Mesendoderm (in vitro differentiated cells): ENCODE measurements at regions not wholly inside any gene's neighbourhood (a gene's known extent, or its start where the extent isn't known, plus 50 kb on each side); places are given as distances from the start of the nearest gene placed in this dataset.

ENCODE experiments used
- DNase-seq: peaks from one replicate; pipeline ENCODE4 v3.0.0; 2013
- H2AK5ac ChIP-seq: 2 replicates; pipeline ENCODE4 v1.6.1; 2013; ENCODE audit warnings: low read length, inconsistent platforms
- H2BK120ac ChIP-seq: 2 replicates; pipeline ENCODE4 v1.6.1; 2013; ENCODE audit warnings: low read depth, mild to moderate bottlenecking, low read length, moderate library complexity, mixed read lengths
- H2BK15ac ChIP-seq: replicated peaks from 2 replicates; pipeline ENCODE4 v1.6.1; 2013; ENCODE audit warnings: low read depth, mild to moderate bottlenecking, moderate library complexity
- H2BK5ac ChIP-seq: 2 replicates; pipeline ENCODE4 v1.6.1; 2013; ENCODE audit warnings: low read length, inconsistent platforms
- H3K18ac ChIP-seq: 2 replicates; pipeline ENCODE4 v1.6.1; 2013; ENCODE audit warnings: mild to moderate bottlenecking, low read length, mixed read lengths
- H3K23ac ChIP-seq: one replicate; pipeline ENCODE4 v1.6.1; 2013; ENCODE audit warnings: low read length
- H3K27ac ChIP-seq: 2 replicates; pipeline ENCODE4 v1.5.1; 2013; ENCODE audit warnings: low read depth, mild to moderate bottlenecking, inconsistent platforms, low read length, moderate library complexity
- H3K27me3 ChIP-seq: 2 replicates; pipeline ENCODE4 v1.6.1; 2013; ENCODE audit warnings: low read length, control low read depth, mild to moderate bottlenecking, inconsistent platforms; ENCODE audit not compliant: insufficient read depth, poor library complexity
- H3K36me3 ChIP-seq: 2 replicates; pipeline ENCODE4 v1.6.1; 2013; ENCODE audit warnings: low read length, inconsistent platforms; ENCODE audit not compliant: control insufficient read depth, insufficient read depth
- H3K4ac ChIP-seq: one replicate; pipeline ENCODE4 v1.6.1; 2013; ENCODE audit warnings: low read depth, mild to moderate bottlenecking, low read length, moderate library complexity
- H3K4me1 ChIP-seq: 2 replicates; pipeline ENCODE4 v1.6.1; 2013; ENCODE audit warnings: low read depth, low read length, inconsistent platforms; ENCODE audit not compliant: control insufficient read depth
- H3K4me2 ChIP-seq: 2 replicates; pipeline ENCODE4 v1.6.1; 2013; ENCODE audit warnings: low read length
- H3K4me3 ChIP-seq: 2 replicates; pipeline ENCODE4 v1.5.1; 2013; ENCODE audit warnings: mild to moderate bottlenecking, low read length
- H3K56ac ChIP-seq: one replicate; pipeline ENCODE4 v1.6.1; 2013; ENCODE audit warnings: low read length
- H3K79me1 ChIP-seq: 2 replicates; pipeline ENCODE4 v1.6.1; 2013; ENCODE audit warnings: low read length, inconsistent platforms
- H3K79me2 ChIP-seq: 2 replicates; pipeline ENCODE4 v1.6.1; 2013; ENCODE audit warnings: mild to moderate bottlenecking, low read length; ENCODE audit not compliant: control insufficient read depth, insufficient read depth
- H3K9ac ChIP-seq: 2 replicates; pipeline ENCODE4 v1.6.1; 2013; ENCODE audit warnings: low read length, inconsistent platforms
- H4K5ac ChIP-seq: one replicate; pipeline ENCODE4 v1.6.1; 2013; ENCODE audit warnings: low read length
- H4K8ac ChIP-seq: one replicate; pipeline ENCODE4 v1.6.1; 2013; ENCODE audit warnings: low read depth, mild to moderate bottlenecking, control low read depth, low read length, moderate library complexity
- WGBS: extraction: QIAGEN DNeasy Blood & Tissue Kit; methylation state at CpG from one replicate; pipeline ENCODE4 v1.1.7; 2013; ENCODE audit warnings: low lambda C conversion rate, missing lambda C conversion rate; ENCODE audit not compliant: insufficient coverage; ENCODE audit errors: extremely low coverage; 5-methylcytosine and 5-hydroxymethylcytosine counted together

GRCh38 chr14:22699801-22700564 lies 55.8 kb upstream of the OR6J1 start:
- Histone ChIP-seq H4K8ac (no peak overlapping the region), H3K4me2 (no peak overlapping the region), H3K4ac (no peak overlapping the region), H3K36me3 (no peaks in the 10 kb centered on the region), H3K27ac (peak overlapping the region; percentile 53), H3K79me2 (no peaks in the 10 kb centered on the region), H3K79me1 (no peaks in the 10 kb centered on the region), H3K27me3 (no peaks in the 10 kb centered on the region), H3K4me3 (no peak overlapping the region), H3K18ac (no peak overlapping the region), H3K56ac (no peak overlapping the region), H3K9ac (no peak overlapping the region), H2BK15ac (no peak overlapping the region), H2BK5ac (no peak overlapping the region), H4K5ac (no peak overlapping the region), H3K23ac (no peak overlapping the region), H3K4me1 (peaks cover 1% of the 10 kb centered on the region), H2AK5ac (no peak overlapping the region), H2BK120ac (no peak overlapping the region)
- WGBS = no CpG with 5 or more reads among the region's 8 CpGs
- DNase-seq = peak; percentile 90

GRCh38 chr14:22713631-22713950 lies 52.9 kb upstream of the OXA1L start:
- Histone ChIP-seq H4K8ac (no peak overlapping the region), H2AK5ac (no peak overlapping the region), H3K36me3 (no peaks in the 10 kb centered on the region), H3K4me1 (no peaks in the 10 kb centered on the region), H3K18ac (peak overlapping the region; percentile 60), H3K27me3 (no peaks in the 10 kb centered on the region), H3K9ac (peak overlapping the region; percentile 5), H2BK15ac (peak overlapping the region; percentile 92), H3K4ac (no peak overlapping the region), H3K27ac (no peak overlapping the region), H2BK5ac (no peak overlapping the region), H3K79me1 (no peaks in the 10 kb centered on the region), H3K4me2 (no peak overlapping the region), H3K23ac (no peak overlapping the region), H2BK120ac (no peak overlapping the region), H3K79me2 (no peaks in the 10 kb centered on the region), H4K5ac (no peak overlapping the region), H3K4me3 (no peak overlapping the region), H3K56ac (peak overlapping the region; percentile 25)
- no peak for DNase-seq
- WGBS = no CpG with 5 or more reads among the region's 9 CpGs

- H4K8ac ChIP-seq = no peak overlapping the region
- H2AK5ac ChIP-seq = no peak overlapping the region
- H3K4me2 ChIP-seq = no peak overlapping the region
- no peaks in the 10 kb centered on the region for H3K36me3 ChIP-seq
- no peak overlapping the region for H2BK5ac ChIP-seq
- no peak overlapping the region for H2BK120ac ChIP-seq
- no peak overlapping the region for H3K4me3 ChIP-seq
- no peak overlapping the region for H3K56ac ChIP-seq
- DNase-seq = peak; percentile 11
- no peaks in the 10 kb centered on the region for H3K4me1 ChIP-seq
- no peak overlapping the region for H4K5ac ChIP-seq
- H3K27me3 ChIP-seq = no peaks in the 10 kb centered on the region
- no peaks in the 10 kb centered on the region for H3K79me2 ChIP-seq
- H2BK15ac ChIP-seq = no peak overlapping the region
- H3K23ac ChIP-seq = no peak overlapping the region
- no peak overlapping the region for H3K4ac ChIP-seq
- H3K79me1 ChIP-seq = no peaks in the 10 kb centered on the region
- H3K9ac ChIP-seq = no peak overlapping the region
- H3K27ac ChIP-seq = no peak overlapping the region
- WGBS = no CpG with 5 or more reads among the region's 8 CpGs
- H3K18ac ChIP-seq = no peak overlapping the region
These were observed 51.2 kb upstream of the OXA1L start for GRCh38 chr14:22715186-22715812.

GRCh38 chr14:22715890-22716289 lies 50.6 kb upstream of the OXA1L start:
- no peak for DNase-seq
- no CpG with 5 or more reads among the region's 1 CpG for WGBS

More at GRCh38 chr14:22715890-22716289, 50.6 kb upstream of the OXA1L start:
- Histone ChIP-seq H2BK15ac (no peak overlapping the region), H3K56ac (no peak overlapping the region), H3K27ac (no peak overlapping the region), H3K4me1 (no peaks in the 10 kb centered on the region), H4K5ac (no peak overlapping the region), H3K4ac (no peak overlapping the region), H3K79me1 (no peaks in the 10 kb centered on the region), H4K8ac (no peak overlapping the region), H2BK120ac (no peak overlapping the region), H3K79me2 (no peaks in the 10 kb centered on the region), H3K4me2 (no peak overlapping the region), H3K4me3 (no peak overlapping the region), H3K9ac (no peak overlapping the region), H3K36me3 (no peaks in the 10 kb centered on the region), H3K27me3 (no peaks in the 10 kb centered on the region), H2BK5ac (no peak overlapping the region), H3K23ac (no peak overlapping the region), H2AK5ac (no peak overlapping the region), H3K18ac (no peak overlapping the region)
